Upper lobe of left lung (tissue), 6 donors: ENCODE measurements at regions not wholly inside any gene's neighbourhood (a gene's known extent, or its start where the extent isn't known, plus 50 kb on each side); places are given as distances from the start of the nearest gene placed in this dataset.
"Not testable (repeated sequence)": the region's sequence is repeated elsewhere in the genome, so short reads cannot be mapped to it uniquely, and the experiment has no call there.

Experiments
- ATAC-seq, 2 donors: fragments of 200-7000 bp; cut with Tn5 transposase; one replicate each; pipeline ENCODE4 v1.9.1; 2022; ENCODE audit warnings: mild to moderate bottlenecking in 2 of 2, moderate library complexity in 2 of 2; ENCODE audit not compliant: low FRiP score in 2 of 2
- DNase-seq, 2 donors: peaks; one replicate each; pipeline ENCODE4 v3.0.0-alpha.2; 2019 to 2020
- H3K27ac ChIP-seq, 4 donors: fragments of 200-600 bp; sonication (generic); one replicate each; pipeline ENCODE4 v1.5.1; 2016 to 2019
- H3K27me3 ChIP-seq, 4 donors: fragments of 200-600 bp; sonication (generic); one replicate each; pipeline ENCODE4 v1.5.1; 2017 to 2019
- H3K36me3 ChIP-seq, 4 donors: fragments of 200-600 bp; sonication (generic); one replicate each; pipeline ENCODE4 v1.5.1; 2016 to 2019
- H3K4me1 ChIP-seq, 4 donors: fragments of 200-600 bp; sonication (generic); one replicate each; pipeline ENCODE4 v1.5.1; 2018 to 2019
- H3K4me3 ChIP-seq, 4 donors: fragments of 200-600 bp; sonication (generic); one replicate each; pipeline ENCODE4 v1.5.1; 2017 to 2019; ENCODE audit warnings: mild to moderate bottlenecking in 2 of 4, moderate library complexity in 1 of 4
- H3K9me3 ChIP-seq, 4 donors: fragments of 200-600 bp; sonication (generic); one replicate each; pipeline ENCODE4 v1.5.1; 2018 to 2019
- EP300 ChIP-seq, 4 donors: sonication (generic); formaldehyde crosslinking; IDR thresholded peaks; one replicate each; pipeline ENCODE4 v1.5.1; 2017; ENCODE audit warnings: antibody characterized with exemption in 4 of 4, control low read depth in 2 of 4
- POLR2A ChIP-seq, 4 donors: fragments of 450-650 bp; IDR thresholded peaks; one replicate each; pipeline ENCODE4 v1.5.1; 2016 to 2017; ENCODE audit warnings: antibody characterized with exemption in 4 of 4, mild to moderate bottlenecking in 2 of 4
- POLR2AphosphoS5 ChIP-seq, 2 donors: sonication (generic); formaldehyde crosslinking; IDR thresholded peaks; one replicate each; pipeline ENCODE4 v1.5.1; 2017; ENCODE audit warnings: antibody characterized with exemption in 2 of 2
- WGBS, 2 donors: methylation state at CpG; one replicate each; pipeline ENCODE4 v1.1.5; 2017 to 2018; 5-methylcytosine and 5-hydroxymethylcytosine counted together
- TF ChIP-seq, protein P1 (sequence below), 6 experiments: fragments of 450-650 bp in 4 of 6; fragments of 200-600 bp in 2 of 6; sonication (generic) in 2 of 6; IDR thresholded peaks; one replicate each; pipeline ENCODE4 v1.5.1; 2016 to 2019; ENCODE audit warnings: antibody characterized with exemption in 6 of 6
- donor health status: DM: no; HTN: no; CAD: no; lungs with moderate emphysema.
- donor health status: DM: no; HTN: yes; CAD: no; lungs with severe emphysema.

DNA sequence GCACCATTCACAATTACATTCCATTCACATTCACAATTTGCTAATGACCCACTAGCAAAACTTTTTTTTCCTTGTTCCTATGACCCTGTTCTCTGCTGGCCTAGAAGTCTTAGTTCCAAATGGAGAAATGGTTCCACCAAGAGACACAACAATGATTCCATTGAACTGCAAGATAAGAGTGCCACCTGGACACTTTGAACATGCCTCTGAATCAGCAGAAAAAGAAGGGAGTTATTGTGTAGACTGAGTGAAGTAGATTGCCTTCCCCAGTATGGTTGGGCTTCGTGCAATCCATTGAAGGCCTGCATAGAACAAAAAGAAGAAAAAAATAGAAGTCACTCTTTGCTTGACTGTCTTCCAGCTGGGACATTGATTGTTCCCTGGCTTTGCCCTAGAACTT lies 133.8 kb upstream of the PMCH start:
- ATAC-seq (no peak), DNase-seq (no peak)
- H3K36me3 ChIP-seq: no peaks in the 10 kb centered on the region
- H3K4me3 ChIP-seq: no peak overlapping the region
- no peaks in the 10 kb centered on the region for H3K9me3 ChIP-seq
- H3K27ac ChIP-seq: no peak overlapping the region
- no peaks in the 10 kb centered on the region for H3K27me3 ChIP-seq
- TF ChIP-seq EP300 (IDR thresholded peaks at IDR 0.05) (no peak), POLR2A (IDR thresholded peaks at IDR 0.05) (no peak), POLR2AphosphoS5 (IDR thresholded peaks at IDR 0.05) (no peak)
- TF ChIP-seq, protein P1, sequence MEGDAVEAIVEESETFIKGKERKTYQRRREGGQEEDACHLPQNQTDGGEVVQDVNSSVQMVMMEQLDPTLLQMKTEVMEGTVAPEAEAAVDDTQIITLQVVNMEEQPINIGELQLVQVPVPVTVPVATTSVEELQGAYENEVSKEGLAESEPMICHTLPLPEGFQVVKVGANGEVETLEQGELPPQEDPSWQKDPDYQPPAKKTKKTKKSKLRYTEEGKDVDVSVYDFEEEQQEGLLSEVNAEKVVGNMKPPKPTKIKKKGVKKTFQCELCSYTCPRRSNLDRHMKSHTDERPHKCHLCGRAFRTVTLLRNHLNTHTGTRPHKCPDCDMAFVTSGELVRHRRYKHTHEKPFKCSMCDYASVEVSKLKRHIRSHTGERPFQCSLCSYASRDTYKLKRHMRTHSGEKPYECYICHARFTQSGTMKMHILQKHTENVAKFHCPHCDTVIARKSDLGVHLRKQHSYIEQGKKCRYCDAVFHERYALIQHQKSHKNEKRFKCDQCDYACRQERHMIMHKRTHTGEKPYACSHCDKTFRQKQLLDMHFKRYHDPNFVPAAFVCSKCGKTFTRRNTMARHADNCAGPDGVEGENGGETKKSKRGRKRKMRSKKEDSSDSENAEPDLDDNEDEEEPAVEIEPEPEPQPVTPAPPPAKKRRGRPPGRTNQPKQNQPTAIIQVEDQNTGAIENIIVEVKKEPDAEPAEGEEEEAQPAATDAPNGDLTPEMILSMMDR (IDR thresholded peaks at IDR 0.05): no peak
- WGBS, 2 donors: 64 to 76% methylated on average over 1 of the region's 1 CpG
- H3K4me1 ChIP-seq: no peaks in the 10 kb centered on the region

DNA sequence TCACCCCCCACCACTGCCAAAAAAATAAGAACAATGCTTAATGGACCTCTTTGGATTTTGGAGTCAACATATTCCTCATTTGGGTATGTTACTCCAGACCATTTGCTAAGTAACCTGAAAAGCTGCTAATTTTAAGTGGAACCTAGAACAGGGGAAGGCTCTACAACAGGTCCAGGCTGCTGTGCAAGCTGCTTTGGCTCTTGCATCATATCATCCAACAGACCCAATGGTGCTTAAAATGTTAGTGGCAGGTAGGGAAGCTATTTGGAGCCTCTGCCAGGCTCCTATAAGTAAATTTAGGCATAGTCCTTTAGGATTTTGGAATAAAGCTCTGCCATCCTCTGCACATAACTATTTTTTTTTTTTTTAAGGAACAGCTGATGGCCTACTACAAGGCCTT lies 132.2 kb upstream of the PMCH start:
- TF ChIP-seq EP300 (IDR thresholded peaks at IDR 0.05) (no peak), POLR2A (IDR thresholded peaks at IDR 0.05) (no peak)
- no peaks in the 10 kb centered on the region for H3K27me3 ChIP-seq

DNA sequence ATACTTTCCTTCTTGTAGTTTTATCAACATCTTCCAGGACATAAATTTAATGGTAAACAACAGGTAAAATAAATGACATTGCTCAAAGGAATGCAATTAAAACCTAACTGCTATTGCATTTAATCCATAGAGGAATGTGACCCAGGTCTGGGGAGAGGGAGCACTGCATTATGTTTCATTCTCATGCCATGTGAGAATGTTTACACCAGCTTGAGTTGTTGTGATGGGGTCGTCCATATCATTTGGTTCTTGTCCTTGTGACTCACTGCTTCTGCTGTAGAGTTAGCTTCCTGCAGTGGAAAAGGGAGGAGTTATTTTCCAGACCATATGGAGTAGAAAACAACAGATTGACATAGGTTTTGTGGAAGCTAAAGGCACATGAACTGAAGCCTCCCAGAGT lies 129.3 kb upstream of the PMCH start:
- DNase-seq: no peak

More for the DNA sequence above, 132.2 kb upstream of the PMCH start:
- Histone ChIP-seq H3K9me3 (no peaks in the 10 kb centered on the region), H3K27ac (no peak overlapping the region), H3K4me3 (no peak overlapping the region), H3K36me3 (no peaks in the 10 kb centered on the region), H3K4me1 (no peaks in the 10 kb centered on the region)
- no peak for ATAC-seq
- DNase-seq: no peak

DNA sequence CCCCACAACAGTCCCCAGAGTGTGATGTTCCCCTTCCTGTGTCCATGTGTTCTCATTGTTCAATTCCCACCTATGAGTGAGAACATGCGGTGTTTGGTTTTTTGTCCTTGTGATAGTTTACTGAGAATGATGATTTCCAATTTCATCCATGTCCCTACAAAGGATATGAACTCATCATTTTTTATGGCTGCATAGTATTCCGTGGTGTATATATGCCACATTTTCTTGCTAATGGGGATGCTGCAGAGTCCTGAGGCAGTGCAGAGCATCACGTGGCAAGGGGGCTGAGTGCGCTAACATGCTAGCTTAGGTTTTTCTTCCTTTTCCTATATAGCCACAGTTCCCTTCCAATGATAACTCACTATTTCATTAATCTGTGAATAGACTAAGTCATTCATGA lies 127.5 kb upstream of the PMCH start:
- H3K36me3 ChIP-seq, ATAC-seq: not testable (repeated sequence)
- 95 to 96% methylated on average over 3 to 4 of the region's 4 CpGs for WGBS, 2 donors

More for the DNA sequence above, 129.3 kb upstream of the PMCH start:
- 17% methylated on average over 1 of the region's 1 CpG for WGBS, 2 donors
- no peak for ATAC-seq
- H3K4me3 ChIP-seq: no peak overlapping the region
- no peaks in the 10 kb centered on the region for H3K27me3 ChIP-seq
- TF ChIP-seq POLR2AphosphoS5 (IDR thresholded peaks at IDR 0.05): no peak
- TF ChIP-seq, protein P1 (IDR thresholded peaks at IDR 0.05): no peak
- no peak for TF ChIP-seq EP300 (IDR thresholded peaks at IDR 0.05)
- no peak overlapping the region for H3K27ac ChIP-seq
- no peaks in the 10 kb centered on the region for H3K4me1 ChIP-seq
- H3K36me3 ChIP-seq: no peaks in the 10 kb centered on the region
- H3K9me3 ChIP-seq: no peaks in the 10 kb centered on the region

DNA sequence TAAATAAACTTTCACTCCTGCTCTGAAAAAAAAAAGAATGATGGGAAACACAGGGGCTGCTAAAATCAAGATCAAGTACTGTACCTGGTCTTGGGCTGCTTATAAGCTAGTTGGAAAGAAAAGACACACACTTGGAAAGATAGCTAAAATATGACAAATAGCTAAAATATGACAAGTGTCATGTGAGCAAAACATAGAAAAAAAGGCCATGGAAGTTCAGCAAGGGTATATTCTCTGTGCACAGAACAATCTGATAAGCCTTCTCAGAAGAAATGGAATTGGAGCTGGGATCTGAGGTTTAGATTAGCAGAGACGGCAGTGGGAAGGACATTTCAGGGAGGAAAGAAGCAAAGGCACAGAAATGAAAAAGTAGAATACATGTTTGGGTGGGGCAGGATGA lies 126.2 kb upstream of the PMCH start:
- no peak for DNase-seq
- 63 to 75% methylated on average over 1 of the region's 1 CpG for WGBS, 2 donors
- Histone ChIP-seq H3K27me3 (no peaks in the 10 kb centered on the region), H3K9me3 (no peaks in the 10 kb centered on the region), H3K27ac (no peak overlapping the region), H3K36me3 (no peaks in the 10 kb centered on the region), H3K4me1 (no peaks in the 10 kb centered on the region), H3K4me3 (no peak overlapping the region)
- ATAC-seq: no peak
- no peak for TF ChIP-seq POLR2A (IDR thresholded peaks at IDR 0.05)
- no peak for TF ChIP-seq POLR2AphosphoS5 (IDR thresholded peaks at IDR 0.05)
- no peak for TF ChIP-seq EP300 (IDR thresholded peaks at IDR 0.05)
- TF ChIP-seq, protein P1 (IDR thresholded peaks at IDR 0.05): no peak

More for the DNA sequence above, 127.5 kb upstream of the PMCH start:
- not testable (repeated sequence) for DNase-seq, H3K9me3 ChIP-seq, H3K4me3 ChIP-seq, H3K4me1 ChIP-seq, H3K27ac ChIP-seq, H3K27me3 ChIP-seq

DNA sequence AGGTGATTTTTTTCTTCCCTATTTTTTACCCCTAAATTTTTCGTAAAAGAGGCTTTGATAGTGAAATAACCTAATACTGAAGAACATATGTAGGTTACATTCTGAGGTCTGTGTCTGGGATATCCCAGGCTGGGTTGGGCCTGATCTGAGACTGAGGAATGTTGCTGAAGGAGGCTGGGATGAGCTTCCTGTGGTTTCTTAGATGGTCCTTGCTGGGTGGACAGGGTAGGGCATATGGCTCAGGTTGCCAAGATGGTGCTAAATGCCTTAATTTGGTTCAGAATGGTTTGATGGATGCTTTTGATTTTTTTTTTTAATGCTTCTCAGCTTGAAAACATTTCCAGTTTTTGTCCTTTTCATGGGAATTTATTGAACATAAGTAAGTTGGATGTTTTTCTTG lies 124.6 kb upstream of the PMCH start:
- 86 to 95% methylated on average over 1 of the region's 1 CpG for WGBS, 2 donors
- no peaks in the 10 kb centered on the region for H3K36me3 ChIP-seq
- H3K27me3 ChIP-seq: no peaks in the 10 kb centered on the region
- DNase-seq (no peak), ATAC-seq (no peak)
- no peak for TF ChIP-seq POLR2AphosphoS5 (IDR thresholded peaks at IDR 0.05)
- no peak for TF ChIP-seq POLR2A (IDR thresholded peaks at IDR 0.05)
- no peak overlapping the region for H3K4me3 ChIP-seq
- no peak overlapping the region for H3K27ac ChIP-seq
- H3K9me3 ChIP-seq: no peaks in the 10 kb centered on the region
- H3K4me1 ChIP-seq: no peaks in the 10 kb centered on the region
